ENCODE measurements at regions not wholly inside any gene's neighbourhood (a gene's known extent, or its start where the extent isn't known, plus 50 kb on each side); places are given as distances from the start of the nearest gene placed in this dataset.

- no peak for DNase-seq
Observed at GRCh38 chr1:56019472-56019871, 559.9 kb downstream of the PLPP3 start.

GRCh38 chr1:56017336-56017735 is 562.0 kb downstream of the PLPP3 start:
- no peak for DNase-seq

GRCh38 chr1:56003846-56004245 is 575.5 kb downstream of the PLPP3 start:
- no peak for DNase-seq

DNA sequence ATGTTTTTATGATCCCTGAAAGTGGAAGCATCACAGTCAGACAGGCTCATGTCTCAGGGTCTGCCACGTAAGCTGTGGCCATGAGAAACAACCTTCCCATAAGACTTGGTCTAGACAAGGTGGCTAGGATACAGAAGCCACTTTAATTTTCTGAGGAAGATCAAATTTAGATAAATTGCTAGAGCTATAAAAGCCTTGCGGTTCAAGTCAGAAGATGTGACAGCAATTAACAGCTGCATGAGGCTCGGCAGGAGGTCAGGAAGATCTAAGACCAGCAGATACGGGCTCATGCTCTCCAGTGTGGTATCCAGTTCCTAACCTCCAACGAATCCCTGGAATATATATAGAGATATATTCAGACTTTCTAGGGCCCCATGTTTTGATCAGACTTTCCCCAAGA is 577.1 kb downstream of the PLPP3 start:
- DNase-seq = no peak

GRCh38 chr1:56000424-56000823 is 578.9 kb downstream of the PLPP3 start:
- no peak for DNase-seq

GRCh38 chr1:55997536-55997935 is 581.8 kb downstream of the PLPP3 start:
- no peak for DNase-seq

GRCh38 chr1:55993646-55994318 is 585.6 kb downstream of the PLPP3 start:
- no peak for DNase-seq

GRCh38 chr1:55990007-55990406 is 589.4 kb downstream of the PLPP3 start:
- DNase-seq = no peak

DNA sequence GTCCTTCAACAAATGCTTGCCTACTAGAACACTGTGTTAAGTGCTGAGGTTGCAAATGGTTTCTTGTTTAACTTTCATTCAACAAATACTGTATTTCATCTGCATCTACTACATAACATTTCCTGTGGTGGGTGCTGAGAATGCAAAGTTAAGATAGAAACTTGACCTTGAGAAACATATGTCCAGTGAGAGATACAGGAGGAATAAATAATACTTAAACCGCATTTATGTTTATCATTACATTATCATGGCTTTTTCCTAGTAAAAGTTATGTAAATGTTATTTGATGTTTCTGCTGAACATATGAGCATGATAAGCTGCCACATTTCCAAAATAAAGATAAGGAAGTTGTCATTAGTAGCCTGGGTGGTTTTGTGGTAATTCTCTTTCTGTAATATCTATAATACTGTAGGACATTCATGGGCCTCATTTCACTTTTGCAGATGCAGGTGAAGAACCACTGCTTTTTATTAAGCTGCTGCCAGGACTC is 590.4 kb downstream of the PLPP3 start:
- no peak for DNase-seq

- DNase-seq = no peak
Observed at GRCh38 chr1:55987491-55988249, 591.7 kb downstream of the PLPP3 start.

- no peak for DNase-seq
Observed at GRCh38 chr1:55986003-55986402, 593.4 kb downstream of the PLPP3 start.

DNA sequence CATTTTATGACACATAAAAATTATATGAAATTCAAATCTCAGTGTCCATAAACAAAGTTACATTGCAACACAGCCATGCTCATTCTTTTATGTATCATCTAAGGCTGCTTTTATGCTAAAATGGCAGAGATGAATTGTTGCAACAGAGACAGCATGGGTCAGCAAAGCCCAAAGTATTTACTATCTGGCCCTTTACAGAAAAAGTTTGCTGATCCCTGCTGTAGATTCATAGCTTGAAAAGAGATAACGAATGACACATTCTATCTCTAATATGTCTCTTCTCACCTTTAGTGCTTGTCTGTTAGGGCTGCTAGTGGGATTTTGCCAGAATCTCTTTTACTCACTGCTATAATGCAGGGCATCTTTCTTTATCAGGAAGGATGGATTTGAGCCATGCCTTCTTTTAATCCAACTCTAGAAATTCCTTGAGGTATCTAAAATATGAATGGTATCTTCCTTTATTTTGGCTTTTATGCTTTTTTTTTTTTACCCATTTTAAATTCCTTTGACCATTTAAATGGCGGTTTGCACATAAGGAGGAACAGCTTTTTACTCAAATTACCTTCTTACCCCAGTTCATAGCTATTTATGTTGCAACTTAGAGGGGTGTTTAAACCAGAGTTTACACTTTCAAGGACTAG is 598.2 kb downstream of the PLPP3 start:
- no peak for DNase-seq

DNA sequence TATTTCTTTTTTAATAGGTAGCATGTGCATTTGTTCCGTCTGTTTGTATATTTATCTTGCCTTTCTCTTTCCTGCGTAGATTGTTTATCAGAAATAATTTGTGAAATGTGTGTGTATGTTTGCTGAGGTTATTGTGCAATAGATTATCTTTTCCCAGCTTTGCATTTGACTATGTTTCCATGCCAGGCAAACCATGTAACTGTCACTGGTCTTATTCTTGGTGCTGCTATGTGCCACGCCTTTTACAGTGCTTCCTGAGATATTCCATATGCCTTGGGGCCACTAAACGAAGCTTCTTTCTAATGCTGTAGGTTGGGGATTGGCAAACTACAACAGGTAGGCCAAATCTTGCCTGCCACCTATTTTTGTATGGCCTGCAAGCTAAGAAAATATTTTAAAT is 598.8 kb downstream of the PLPP3 start:
- DNase-seq = no peak

GRCh38 chr1:55974714-55975441 is 604.5 kb downstream of the PLPP3 start:
- DNase-seq = no peak

GRCh38 chr1:55970526-55971110 is 608.7 kb downstream of the PLPP3 start:
- no peak for DNase-seq

GRCh38 chr1:55969322-55969721 is 610.0 kb downstream of the PLPP3 start:
- DNase-seq = no peak

DNA sequence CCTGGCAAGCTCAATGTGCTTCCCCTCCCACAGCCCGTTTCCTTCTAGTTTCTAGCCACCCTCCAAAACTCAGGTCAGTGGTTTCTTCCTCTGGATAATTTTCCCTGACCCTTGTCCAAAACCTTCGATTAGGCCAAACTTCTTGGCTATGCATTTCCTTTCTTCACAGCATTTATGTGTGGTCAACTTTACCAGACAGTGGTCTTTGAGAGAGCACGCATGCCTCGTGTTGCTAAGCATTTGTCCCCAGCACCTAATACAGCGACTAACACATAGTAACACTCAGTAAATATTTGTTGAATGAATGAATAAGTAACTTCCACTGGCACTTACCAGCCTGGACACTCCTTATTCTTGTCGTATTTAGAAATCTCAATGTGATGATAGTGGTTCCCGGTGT is 610.7 kb downstream of the PLPP3 start:
- no peak for DNase-seq

DNA sequence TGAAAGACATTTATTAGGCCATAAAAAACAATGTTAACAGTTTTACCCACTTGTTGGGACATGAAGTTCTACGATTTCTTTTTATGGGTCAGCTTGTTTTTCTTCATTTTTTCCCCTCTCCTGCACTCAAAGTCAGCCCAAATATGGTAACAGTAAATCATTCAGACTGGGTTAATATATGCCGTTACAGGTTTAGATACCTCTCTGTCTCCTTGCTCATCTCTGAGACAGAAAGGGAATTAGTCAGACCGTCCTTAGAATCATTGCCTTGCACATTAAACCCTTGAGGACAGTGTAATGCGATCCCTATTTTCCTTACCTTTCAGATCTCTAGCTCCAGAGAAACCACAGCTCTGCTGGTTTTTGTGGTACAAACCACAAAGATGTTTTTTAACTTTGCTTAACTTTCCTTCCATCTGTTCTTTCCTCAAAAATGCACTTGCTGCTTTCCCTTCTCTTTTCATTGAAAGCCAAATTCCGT is 613.3 kb downstream of the PLPP3 start:
- DNase-seq = no peak

DNA sequence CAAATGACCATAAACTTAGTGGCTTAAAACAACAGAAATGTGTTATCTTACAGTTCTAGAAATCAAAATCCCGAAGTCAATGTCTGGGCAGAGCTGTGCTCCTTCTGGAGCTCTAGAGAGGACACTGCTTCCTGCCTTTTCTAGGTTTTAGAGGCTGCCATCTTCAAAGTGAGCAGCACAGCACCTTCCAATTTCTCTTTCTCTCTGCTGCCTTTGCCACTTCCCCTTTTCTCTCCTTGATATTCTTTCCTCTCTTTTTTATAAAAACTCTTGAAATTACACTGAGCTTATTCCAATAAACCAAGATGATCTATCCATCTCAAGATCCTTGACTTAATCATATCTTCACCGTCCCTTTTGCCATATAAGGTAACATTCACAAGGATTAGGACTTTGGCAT is 616.9 kb downstream of the PLPP3 start:
- no peak for DNase-seq

DNA sequence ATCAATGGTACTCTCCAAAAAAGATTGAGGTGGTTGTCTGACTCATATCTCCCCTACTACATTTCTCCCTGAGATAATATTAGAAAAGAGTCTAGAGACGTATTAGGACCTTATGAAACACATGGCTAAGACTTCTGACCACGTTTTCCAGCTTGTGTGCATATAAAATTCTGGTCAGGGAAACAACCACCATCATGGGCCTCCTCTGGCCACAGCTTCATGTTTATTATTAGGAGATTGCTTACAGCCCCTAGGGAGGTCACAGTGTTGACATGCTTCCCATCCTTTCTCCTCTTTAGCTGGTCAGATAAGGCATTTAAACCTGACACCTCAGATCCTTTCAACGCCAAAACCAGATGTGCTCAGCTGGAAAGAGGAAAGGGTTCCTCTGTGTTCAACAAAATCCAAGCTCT is 620.2 kb downstream of the PLPP3 start:
- no peak for DNase-seq

GRCh38 chr1:55958498-55958897 is 620.9 kb downstream of the PLPP3 start:
- DNase-seq = no peak

DNA sequence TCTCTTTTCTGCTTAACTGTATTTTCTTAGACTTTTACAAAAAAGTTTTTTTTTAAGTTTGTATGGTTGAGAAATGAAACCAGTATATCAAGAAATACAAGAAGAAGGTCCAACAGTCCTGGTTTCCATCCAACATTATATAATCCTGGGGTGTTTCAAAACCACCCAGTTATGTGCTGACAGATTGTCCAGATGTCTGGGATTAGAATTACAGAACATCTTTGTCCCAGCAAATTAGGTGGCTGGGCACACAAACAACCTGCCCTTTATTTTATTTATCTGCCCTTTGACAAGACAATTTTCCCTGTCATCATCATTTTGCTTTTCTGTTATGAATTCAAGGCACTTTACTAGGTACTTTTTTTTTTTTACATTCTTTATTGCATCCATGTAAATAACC is 622.1 kb downstream of the PLPP3 start:
- no peak for DNase-seq

Measured in effector CD8-positive, alpha-beta T cell (primary cell).